AG04449 (cell line): ENCODE measurements at regions not wholly inside any gene's neighbourhood (a gene's known extent, or its start where the extent isn't known, plus 50 kb on each side); places are given as distances from the start of the nearest gene placed in this dataset.

Source experiments
- CTCF ChIA-PET: fragments of 350-600 bp; formaldehyde crosslinking; extraction: SDS; loops from one replicate; lab custom pipeline; 2021; ENCODE audit warnings: antibody characterized with exemption; lab: Yijun Ruan, JAX
- POLR2A ChIA-PET: fragments of 400-600, 350-600 bp; formaldehyde crosslinking; extraction: SDS; loops from one replicate; lab custom pipeline; 2020; ENCODE audit warnings: antibody characterized with exemption, inconsistent platforms; lab: Yijun Ruan, JAX
- DNase-seq: peaks from one replicate; pipeline ENCODE4 v3.0.0-alpha.2; 2010; ENCODE audit warnings: low read depth, low spot score
- H3K4me3 ChIP-seq: 2 replicates; pipeline ENCODE4 v1.5.1; 2011; ENCODE audit warnings: low read depth, mild to moderate bottlenecking, control low read depth, low read length
- TF ChIP-seq, protein P1 (sequence below): IDR thresholded peaks from one replicate; pipeline ENCODE4 v1.5.1; 2011; ENCODE audit warnings: mild to moderate bottlenecking, moderate library complexity, low read length, control low read depth, inconsistent platforms; ENCODE audit not compliant: insufficient read depth; ENCODE audit errors: missing control alignments

DNA sequence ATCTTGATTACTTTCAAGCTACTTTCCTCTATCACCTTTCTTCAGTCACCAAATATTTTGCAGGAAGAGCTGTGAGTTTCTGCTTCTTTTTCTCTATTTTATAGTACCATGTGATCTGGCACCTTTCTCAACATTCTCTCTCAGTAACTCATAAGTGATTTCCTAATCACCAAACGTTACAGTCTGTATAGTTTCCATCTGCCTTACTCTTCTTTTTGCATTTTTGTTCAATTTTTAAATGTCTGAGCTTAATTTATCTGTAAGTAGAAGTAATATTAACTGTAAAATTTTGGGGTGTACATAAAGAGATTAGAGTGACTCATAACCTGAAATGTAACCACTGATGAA lies 422.1 kb upstream of the SYT1 start:
- CTCF ChIA-PET: no interaction called here
- TF ChIP-seq, protein P1, sequence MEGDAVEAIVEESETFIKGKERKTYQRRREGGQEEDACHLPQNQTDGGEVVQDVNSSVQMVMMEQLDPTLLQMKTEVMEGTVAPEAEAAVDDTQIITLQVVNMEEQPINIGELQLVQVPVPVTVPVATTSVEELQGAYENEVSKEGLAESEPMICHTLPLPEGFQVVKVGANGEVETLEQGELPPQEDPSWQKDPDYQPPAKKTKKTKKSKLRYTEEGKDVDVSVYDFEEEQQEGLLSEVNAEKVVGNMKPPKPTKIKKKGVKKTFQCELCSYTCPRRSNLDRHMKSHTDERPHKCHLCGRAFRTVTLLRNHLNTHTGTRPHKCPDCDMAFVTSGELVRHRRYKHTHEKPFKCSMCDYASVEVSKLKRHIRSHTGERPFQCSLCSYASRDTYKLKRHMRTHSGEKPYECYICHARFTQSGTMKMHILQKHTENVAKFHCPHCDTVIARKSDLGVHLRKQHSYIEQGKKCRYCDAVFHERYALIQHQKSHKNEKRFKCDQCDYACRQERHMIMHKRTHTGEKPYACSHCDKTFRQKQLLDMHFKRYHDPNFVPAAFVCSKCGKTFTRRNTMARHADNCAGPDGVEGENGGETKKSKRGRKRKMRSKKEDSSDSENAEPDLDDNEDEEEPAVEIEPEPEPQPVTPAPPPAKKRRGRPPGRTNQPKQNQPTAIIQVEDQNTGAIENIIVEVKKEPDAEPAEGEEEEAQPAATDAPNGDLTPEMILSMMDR: no peak
- DNase-seq: no peak
- POLR2A ChIA-PET: no interaction called here
- H3K4me3 ChIP-seq: no peak overlapping the region

DNA sequence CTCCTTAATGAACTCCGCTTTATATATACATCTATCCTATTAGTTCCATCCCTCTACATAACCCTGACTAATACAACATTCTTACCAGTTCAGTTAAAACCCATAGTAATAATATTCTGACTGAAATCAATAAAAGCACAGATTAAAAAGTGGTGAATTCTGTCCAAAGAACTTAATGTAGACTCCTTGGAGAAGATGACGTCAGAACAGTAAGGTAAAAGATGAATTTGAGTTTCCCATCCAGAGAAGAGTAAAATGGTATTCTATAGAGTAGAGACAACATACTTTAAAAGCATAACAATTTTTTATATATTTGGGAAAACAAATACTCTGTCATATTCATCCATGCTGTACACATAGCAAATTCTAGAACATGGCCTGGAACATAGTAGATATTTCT lies 418.0 kb upstream of the SYT1 start:
- POLR2A ChIA-PET: no interaction called here
- TF ChIP-seq, protein P1: no peak
- CTCF ChIA-PET: no interaction called here
- no peak for DNase-seq
- H3K4me3 ChIP-seq: no peak overlapping the region

- H3K4me3 ChIP-seq: no peak overlapping the region
- TF ChIP-seq, protein P1: no peak
- CTCF ChIA-PET: no interaction called here
- POLR2A ChIA-PET: no interaction called here
- DNase-seq: no peak
These were observed 417.2 kb upstream of the SYT1 start for GRCh38 chr12:78447373-78447772.

GRCh38 chr12:78448692-78449091 lies 415.9 kb upstream of the SYT1 start:
- ChIA-PET POLR2A (no interaction called here), CTCF (no interaction called here)
- H3K4me3 ChIP-seq: no peak overlapping the region
- TF ChIP-seq, protein P1: no peak
- DNase-seq: no peak

DNA sequence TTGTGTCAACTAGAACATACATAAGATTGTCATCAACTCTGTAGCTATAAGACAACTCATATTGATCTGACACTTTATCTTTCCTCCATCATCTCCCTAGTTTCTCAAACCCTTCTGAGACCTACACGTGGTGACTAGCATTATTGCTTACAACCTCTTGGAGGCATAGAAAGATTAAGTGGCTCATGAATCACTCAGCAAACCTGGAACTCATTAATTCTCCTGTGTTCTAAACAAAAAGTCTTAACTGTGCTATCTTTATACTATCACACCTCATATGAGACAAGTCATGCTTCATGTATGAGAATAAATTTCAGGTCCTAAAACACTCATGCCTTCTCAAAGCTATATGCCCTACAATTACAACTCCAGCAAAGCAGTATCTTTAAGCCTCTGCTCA lies 408.6 kb upstream of the SYT1 start:
- H3K4me3 ChIP-seq: no peak overlapping the region
- CTCF ChIA-PET: interaction anchor here (0.8 kb wide), 1 partner anchor 16 kb away, joined by 3 read pairs; no protein-coding TSS in a partner anchor
- TF ChIP-seq, protein P1: no peak
- no peak for DNase-seq
- POLR2A ChIA-PET: no interaction called here

DNA sequence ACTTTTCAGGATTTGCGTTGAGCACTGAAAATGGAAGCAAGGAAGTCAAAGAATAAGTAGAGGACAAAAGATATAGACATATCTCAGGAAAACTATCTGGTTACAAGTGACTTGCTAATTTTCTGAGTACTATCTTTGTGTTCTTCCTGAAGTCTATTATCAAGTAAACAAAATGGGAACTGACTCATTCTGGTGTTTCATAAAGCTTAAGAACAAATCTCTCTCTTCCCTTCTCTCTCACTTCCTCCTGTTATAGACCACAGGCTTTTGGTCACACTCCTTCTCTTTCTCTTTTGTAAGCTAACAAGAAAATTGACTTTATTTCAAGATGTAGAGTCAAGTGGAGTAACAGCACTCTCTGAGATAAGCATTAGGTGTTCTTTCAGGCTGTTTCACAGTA lies 406.6 kb upstream of the SYT1 start:
- CTCF ChIA-PET: interaction anchor here (1.5 kb wide), 1 partner anchor 13 kb away, joined by 5 read pairs; no protein-coding TSS in a partner anchor
- no peak for DNase-seq
- POLR2A ChIA-PET: no interaction called here
- TF ChIP-seq, protein P1: no peak
- H3K4me3 ChIP-seq: no peak overlapping the region
